Smooth muscle cell (in vitro differentiated cells): ENCODE measurements at regions not wholly inside any gene's neighbourhood (a gene's known extent, or its start where the extent isn't known, plus 50 kb on each side); places are given as distances from the start of the nearest gene placed in this dataset.

Experiments used
- DNase-seq: peaks from one replicate; lab custom pipeline; 2025; ENCODE audit not compliant: unreplicated experiment; lab: John Stamatoyannopoulos, UW
- H2AFZ ChIP-seq: fragments of 200-600 bp; sonication (generic); 2 replicates; pipeline ENCODE4 v1.6.0; 2016; ENCODE audit warnings: antibody characterized with exemption, low read depth, mild to moderate bottlenecking
- H3F3A ChIP-seq: fragments of 200-600 bp; sonication (generic); 2 replicates; pipeline ENCODE4 v1.6.0; 2017; ENCODE audit warnings: antibody characterized with exemption, low read depth
- H3K27ac ChIP-seq: fragments of 200-600 bp; sonication (generic); 2 replicates; pipeline ENCODE4 v1.5.1; 2016; ENCODE audit warnings: low read depth, mild to moderate bottlenecking
- H3K27me3 ChIP-seq: fragments of 200-600 bp; sonication (generic); 2 replicates; pipeline ENCODE4 v1.6.1; 2016; ENCODE audit warnings: low read depth, mild to moderate bottlenecking
- H3K36me3 ChIP-seq: fragments of 200-600 bp; sonication (generic); 2 replicates; pipeline ENCODE4 v1.5.1; 2016; ENCODE audit warnings: low read depth
- H3K4me1 ChIP-seq: fragments of 200-600 bp; sonication (generic); 2 replicates; pipeline ENCODE4 v1.5.1; 2016; ENCODE audit warnings: low read depth
- H3K4me2 ChIP-seq: fragments of 200-600 bp; sonication (generic); 2 replicates; pipeline ENCODE4 v1.6.0; 2016; ENCODE audit warnings: mild to moderate bottlenecking
- H3K4me3 ChIP-seq: fragments of 200-600 bp; sonication (generic); 2 replicates; pipeline ENCODE4 v1.5.1; 2016; ENCODE audit warnings: mild to moderate bottlenecking
- H3K79me2 ChIP-seq: fragments of 200-600 bp; sonication (generic); 2 replicates; pipeline ENCODE4 v1.6.0; 2016; ENCODE audit warnings: low read depth, mild to moderate bottlenecking
- H3K9ac ChIP-seq: fragments of 200-600 bp; sonication (generic); 2 replicates; pipeline ENCODE4 v1.6.0; 2016; ENCODE audit warnings: low read depth
- H3K9me3 ChIP-seq: fragments of 200-600 bp; sonication (generic); replicated peaks from 2 replicates; pipeline ENCODE4 v1.5.1; 2016; ENCODE audit warnings: low read depth
- H4K20me1 ChIP-seq: fragments of 200-600 bp; sonication (generic); 2 replicates; pipeline ENCODE4 v1.6.0; 2016; ENCODE audit warnings: low read depth
- CTCF ChIP-seq: fragments of 200-600 bp; sonication (generic); IDR thresholded peaks from 2 replicates; pipeline ENCODE4 v1.5.1; 2017; ENCODE audit warnings: borderline replicate concordance, mild to moderate bottlenecking, antibody characterized with exemption; ENCODE audit not compliant: insufficient read depth, poor library complexity, severe bottlenecking
- WGBS: methylation state at CpG from one replicate; pipeline ENCODE4 v1.1.7; 2016; ENCODE audit warnings: low lambda C conversion rate; 5-methylcytosine and 5-hydroxymethylcytosine counted together

GRCh38 chr1:29473161-29473855, 237.0 kb downstream of the PTPRU start:
- H3F3A ChIP-seq, result no peaks in the 10 kb centered on the region
- no peaks in the 10 kb centered on the region for H3K9me3 ChIP-seq
- no peaks in the 10 kb centered on the region for H3K36me3 ChIP-seq
- H3K79me2 ChIP-seq, result no peaks in the 10 kb centered on the region
- H3K27me3 ChIP-seq, result peaks cover 15% of the 10 kb centered on the region
- H3K4me3 ChIP-seq, result no peak overlapping the region
- H4K20me1 ChIP-seq, result no peaks in the 10 kb centered on the region
- TF ChIP-seq CTCF, result no peak
- no peaks in the 10 kb centered on the region for H3K4me1 ChIP-seq
- DNase-seq, result no peak
- no peak overlapping the region for H2AFZ ChIP-seq
- 53% methylated on average over 9 of the region's 9 CpGs for WGBS
- H3K27ac ChIP-seq, result no peak overlapping the region
- H3K9ac ChIP-seq, result no peak overlapping the region
- H3K4me2 ChIP-seq, result no peak overlapping the region

GRCh38 chr1:29471487-29472313, 235.4 kb downstream of the PTPRU start:
- no peaks in the 10 kb centered on the region for H3K9me3 ChIP-seq
- no peak overlapping the region for H3K9ac ChIP-seq
- H3K4me1 ChIP-seq, result no peaks in the 10 kb centered on the region
- no peak overlapping the region for H3K4me3 ChIP-seq
- no peaks in the 10 kb centered on the region for H3F3A ChIP-seq
- no peaks in the 10 kb centered on the region for H3K36me3 ChIP-seq
- peaks cover 9% of the 10 kb centered on the region for H3K27me3 ChIP-seq
- WGBS, result 70% methylated on average over 5 of the region's 5 CpGs
- H3K79me2 ChIP-seq, result no peaks in the 10 kb centered on the region
- H3K4me2 ChIP-seq, result no peak overlapping the region
- TF ChIP-seq CTCF, result no peak
- no peak for DNase-seq
- no peak overlapping the region for H2AFZ ChIP-seq
- no peaks in the 10 kb centered on the region for H4K20me1 ChIP-seq
- H3K27ac ChIP-seq, result no peak overlapping the region

GRCh38 chr1:29470788-29471119, 234.4 kb downstream of the PTPRU start:
- DNase-seq, result no peak
- no peak for TF ChIP-seq CTCF
- no peaks in the 10 kb centered on the region for H3F3A ChIP-seq
- H3K27ac ChIP-seq, result no peak overlapping the region
- WGBS, result 83% methylated on average over 10 of the region's 10 CpGs
- H3K9me3 ChIP-seq, result no peaks in the 10 kb centered on the region
- no peaks in the 10 kb centered on the region for H4K20me1 ChIP-seq
- H3K4me2 ChIP-seq, result no peak overlapping the region
- H3K9ac ChIP-seq, result no peak overlapping the region
- peaks cover 4% of the 10 kb centered on the region for H3K27me3 ChIP-seq
- H3K36me3 ChIP-seq, result no peaks in the 10 kb centered on the region
- H3K79me2 ChIP-seq, result no peaks in the 10 kb centered on the region
- H3K4me1 ChIP-seq, result no peaks in the 10 kb centered on the region
- H3K4me3 ChIP-seq, result no peak overlapping the region
- no peak overlapping the region for H2AFZ ChIP-seq
